MM.1S (cell line): ENCODE measurements at regions not wholly inside any gene's neighbourhood (a gene's known extent, or its start where the extent isn't known, plus 50 kb on each side); places are given as distances from the start of the nearest gene placed in this dataset.

Experiments
- DNase-seq: peaks from one replicate; pipeline ENCODE4 v3.0.0-alpha.2; 2015
- H2AFZ ChIP-seq: fragments of 300-600 bp; sonication (generic); 2 replicates; pipeline ENCODE4 v1.6.0; 2016; ENCODE audit warnings: antibody characterized with exemption, low read length
- H3F3A ChIP-seq: fragments of 300-600 bp; sonication (generic); 2 replicates; pipeline ENCODE4 v1.6.1; 2016; ENCODE audit warnings: mild to moderate bottlenecking, antibody characterized with exemption, low read length, moderate library complexity, mixed read lengths; ENCODE audit not compliant: insufficient read depth
- H3K27ac ChIP-seq: fragments of 300-600 bp; sonication (generic); 2 replicates; pipeline ENCODE4 v1.5.1; 2016; ENCODE audit warnings: mild to moderate bottlenecking, low read length
- H3K27me3 ChIP-seq: fragments of 300-600 bp; sonication (generic); replicated peaks from 2 replicates; pipeline ENCODE4 v1.6.0; 2016; ENCODE audit warnings: low read length; ENCODE audit not compliant: insufficient read depth
- H3K36me3 ChIP-seq: fragments of 300-600 bp; sonication (generic); replicated peaks from 2 replicates; pipeline ENCODE4 v1.6.1; 2016; ENCODE audit warnings: mild to moderate bottlenecking, low read length, mixed read lengths; ENCODE audit not compliant: insufficient read depth
- H3K4me1 ChIP-seq: fragments of 300-600 bp; sonication (generic); 2 replicates; pipeline ENCODE4 v1.6.1; 2016; ENCODE audit warnings: low read length, mixed read lengths
- H3K4me2 ChIP-seq: fragments of 300-600 bp; sonication (generic); 2 replicates; pipeline ENCODE4 v1.6.0; 2016; ENCODE audit warnings: low read depth, low read length
- H3K4me3 ChIP-seq: fragments of 300-600 bp; sonication (generic); 2 replicates; pipeline ENCODE4 v1.5.1; 2016; ENCODE audit warnings: low read length, mixed read lengths
- H3K79me2 ChIP-seq: fragments of 300-600 bp; sonication (generic); 2 replicates; pipeline ENCODE4 v1.6.1; 2016; ENCODE audit warnings: mixed run types, low read length, mixed read lengths
- H3K9ac ChIP-seq: fragments of 300-600 bp; sonication (generic); 2 replicates; pipeline ENCODE4 v1.6.1; 2016; ENCODE audit warnings: low read length, mixed read lengths
- H3K9me2 ChIP-seq: fragments of 300-600 bp; sonication (generic); replicated peaks from 2 replicates; pipeline ENCODE4 v1.6.1; 2016; ENCODE audit warnings: mild to moderate bottlenecking, low read length, mixed read lengths; ENCODE audit not compliant: insufficient read depth
- H3K9me3 ChIP-seq: fragments of 300-600 bp; sonication (generic); replicated peaks from 2 replicates; pipeline ENCODE4 v1.6.1; 2016; ENCODE audit warnings: mild to moderate bottlenecking, low read length, mixed read lengths; ENCODE audit not compliant: insufficient read depth
- H4K20me1 ChIP-seq: fragments of 300-600 bp; sonication (generic); 2 replicates; pipeline ENCODE4 v1.6.1; 2016; ENCODE audit warnings: mild to moderate bottlenecking, low read length, moderate library complexity, mixed read lengths; ENCODE audit not compliant: insufficient read depth
- EZH2 ChIP-seq: fragments of 300-600 bp; sonication (generic); optimal IDR thresholded peaks from 2 replicates; pipeline ENCODE3; 2017; ENCODE audit warnings: low read depth, mild to moderate bottlenecking, antibody characterized with exemption, low read length, mixed read lengths
- EZH2phosphoT487 ChIP-seq: fragments of 300-600 bp; sonication (generic); IDR thresholded peaks from 2 replicates; pipeline ENCODE4 v1.6.1; 2018; ENCODE audit warnings: antibody characterized with exemption, low read length
- TF ChIP-seq, protein P1 (sequence below): fragments of 300-600 bp; sonication (generic); IDR thresholded peaks from 2 replicates; pipeline ENCODE4 v1.5.1; 2016; ENCODE audit warnings: antibody characterized with exemption, low read length, mixed read lengths

GRCh38 chr2:18149660-18150246 lies 271.3 kb downstream of the KCNS3 start:
- no peak overlapping the region for H3K27ac ChIP-seq
- DNase-seq, result peak; percentile 66
- no peaks in the 10 kb centered on the region for H4K20me1 ChIP-seq
- H3K9me2 ChIP-seq, result no peaks in the 10 kb centered on the region
- H3K36me3 ChIP-seq, result no peaks in the 10 kb centered on the region
- H3K27me3 ChIP-seq, result no peaks in the 10 kb centered on the region
- H2AFZ ChIP-seq, result no peak overlapping the region
- H3K9ac ChIP-seq, result no peak overlapping the region
- no peaks in the 10 kb centered on the region for H3K79me2 ChIP-seq
- no peak overlapping the region for H3K4me2 ChIP-seq
- no peak overlapping the region for H3K4me3 ChIP-seq
- no peaks in the 10 kb centered on the region for H3K9me3 ChIP-seq
- H3F3A ChIP-seq, result no peaks in the 10 kb centered on the region
- no peak for TF ChIP-seq EZH2phosphoT487
- TF ChIP-seq EZH2, result no peak
- TF ChIP-seq, protein P1, sequence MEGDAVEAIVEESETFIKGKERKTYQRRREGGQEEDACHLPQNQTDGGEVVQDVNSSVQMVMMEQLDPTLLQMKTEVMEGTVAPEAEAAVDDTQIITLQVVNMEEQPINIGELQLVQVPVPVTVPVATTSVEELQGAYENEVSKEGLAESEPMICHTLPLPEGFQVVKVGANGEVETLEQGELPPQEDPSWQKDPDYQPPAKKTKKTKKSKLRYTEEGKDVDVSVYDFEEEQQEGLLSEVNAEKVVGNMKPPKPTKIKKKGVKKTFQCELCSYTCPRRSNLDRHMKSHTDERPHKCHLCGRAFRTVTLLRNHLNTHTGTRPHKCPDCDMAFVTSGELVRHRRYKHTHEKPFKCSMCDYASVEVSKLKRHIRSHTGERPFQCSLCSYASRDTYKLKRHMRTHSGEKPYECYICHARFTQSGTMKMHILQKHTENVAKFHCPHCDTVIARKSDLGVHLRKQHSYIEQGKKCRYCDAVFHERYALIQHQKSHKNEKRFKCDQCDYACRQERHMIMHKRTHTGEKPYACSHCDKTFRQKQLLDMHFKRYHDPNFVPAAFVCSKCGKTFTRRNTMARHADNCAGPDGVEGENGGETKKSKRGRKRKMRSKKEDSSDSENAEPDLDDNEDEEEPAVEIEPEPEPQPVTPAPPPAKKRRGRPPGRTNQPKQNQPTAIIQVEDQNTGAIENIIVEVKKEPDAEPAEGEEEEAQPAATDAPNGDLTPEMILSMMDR, result peak; percentile 85
- H3K4me1 ChIP-seq, result no peaks in the 10 kb centered on the region

DNA sequence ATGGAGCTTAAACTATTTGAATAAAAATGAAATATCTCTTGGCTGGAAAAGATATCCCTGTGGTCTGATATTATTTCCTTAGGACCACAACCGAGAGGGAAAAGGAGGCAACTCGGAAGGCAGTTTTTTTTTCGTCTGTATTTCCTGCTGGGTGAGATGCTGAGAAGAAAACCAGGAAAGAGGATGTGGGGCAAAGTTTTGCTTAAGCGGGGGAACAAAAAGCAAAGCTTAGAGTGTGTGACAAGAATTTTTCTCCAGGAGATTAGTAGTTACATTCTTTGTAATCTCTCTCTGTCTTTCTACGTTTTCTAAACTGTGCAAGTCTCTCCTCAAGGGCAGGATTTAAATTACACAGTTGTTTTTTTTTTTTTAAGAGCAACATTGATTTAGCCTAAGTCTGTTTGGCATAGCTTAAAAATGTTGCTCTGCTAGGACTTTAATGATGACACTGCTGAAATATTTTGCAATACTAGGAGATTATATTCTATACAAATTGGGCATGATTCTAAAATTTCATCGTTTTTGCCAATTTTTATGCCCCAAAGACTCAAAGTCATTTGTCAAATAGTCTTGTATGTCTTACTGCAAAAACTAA lies 258.5 kb downstream of the KCNS3 start:
- H3K27me3 ChIP-seq, result no peaks in the 10 kb centered on the region
- no peak overlapping the region for H3K27ac ChIP-seq
- H3K9ac ChIP-seq, result no peak overlapping the region
- no peaks in the 10 kb centered on the region for H4K20me1 ChIP-seq
- peaks cover 8% of the 10 kb centered on the region for H3F3A ChIP-seq
- TF ChIP-seq, protein P1, result no peak
- TF ChIP-seq EZH2phosphoT487, result no peak
- TF ChIP-seq EZH2, result no peak
- H3K4me3 ChIP-seq, result no peak overlapping the region
- H2AFZ ChIP-seq, result no peak overlapping the region
- H3K4me2 ChIP-seq, result no peak overlapping the region
- H3K9me2 ChIP-seq, result no peaks in the 10 kb centered on the region
- DNase-seq, result no peak
- peaks cover 18% of the 10 kb centered on the region for H3K4me1 ChIP-seq
- no peaks in the 10 kb centered on the region for H3K9me3 ChIP-seq
- no peaks in the 10 kb centered on the region for H3K36me3 ChIP-seq
- no peaks in the 10 kb centered on the region for H3K79me2 ChIP-seq

DNA sequence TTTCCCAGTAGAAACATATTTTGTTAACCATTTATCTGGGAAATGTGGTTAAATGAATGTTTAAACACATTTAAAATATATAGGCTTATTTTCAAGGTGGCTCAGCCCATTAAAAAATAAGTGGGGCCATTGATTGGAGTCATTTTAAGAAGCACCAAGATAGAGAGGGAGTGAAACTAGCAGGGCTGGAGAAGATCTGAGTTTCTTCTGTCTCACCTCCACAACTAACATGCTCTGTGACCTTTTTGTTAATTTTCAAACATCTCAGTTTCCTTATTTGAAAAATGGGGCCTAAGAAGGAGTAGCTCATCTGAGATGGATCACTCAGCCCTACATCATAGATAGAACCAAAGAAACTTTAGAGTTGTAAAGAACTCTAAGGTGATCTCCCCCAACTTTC lies 254.8 kb downstream of the KCNS3 start:
- no peak for TF ChIP-seq EZH2
- TF ChIP-seq, protein P1, result no peak
- TF ChIP-seq EZH2phosphoT487, result no peak
- Histone ChIP-seq H3K79me2 (no peaks in the 10 kb centered on the region), H3K9me2 (no peaks in the 10 kb centered on the region), H3K27ac (peak overlapping the region; percentile 37; the same call in 1 of the 2 replicates), H3K36me3 (no peaks in the 10 kb centered on the region), H3K9me3 (no peaks in the 10 kb centered on the region), H3K4me1 (peaks cover 18% of the 10 kb centered on the region), H4K20me1 (no peaks in the 10 kb centered on the region), H3K4me3 (no peak overlapping the region), H3K9ac (no peak overlapping the region), H2AFZ (no peak overlapping the region), H3F3A (peaks cover 8% of the 10 kb centered on the region), H3K4me2 (peak overlapping the region; percentile 32; the same call in 1 of the 2 replicates), H3K27me3 (no peaks in the 10 kb centered on the region)
- no peak for DNase-seq
